ENCODE measurements at regions not wholly inside any gene's neighbourhood (a gene's known extent, or its start where the extent isn't known, plus 50 kb on each side); places are given as distances from the start of the nearest gene placed in this dataset.

GRCh38 chr18:55072698-55073097 is 113.4 kb upstream of the CCDC68 start:
- no peak overlapping the region for H3K27ac ChIP-seq (ENCODE audit: control insufficient read depth, insufficient read depth, low read length)
- no peaks in the 10 kb centered on the region for H4K20me1 ChIP-seq (ENCODE audit: control insufficient read depth, extremely low read depth, insufficient read depth, low read length)
- no peaks in the 10 kb centered on the region for H3K9me3 ChIP-seq (ENCODE audit: control insufficient read depth, low read depth, low read length)
- H3K9ac ChIP-seq (ENCODE audit: control insufficient read depth, extremely low read depth, insufficient read depth, low read length) = no peak overlapping the region
- H3K9me1 ChIP-seq (ENCODE audit: control insufficient read depth, extremely low read depth, insufficient read depth, low read length) = no peaks in the 10 kb centered on the region
- no peaks in the 10 kb centered on the region for H3K79me2 ChIP-seq (ENCODE audit: control insufficient read depth, insufficient read depth, low read length)
- H3K4me1 ChIP-seq (ENCODE audit: control insufficient read depth, extremely low read depth, insufficient read depth, low read length) = no peaks in the 10 kb centered on the region
- no peak for FAIRE-seq
- dilution Hi-C loops (cut with MboI; ENCODE audit: extremely low pct_ligation_motif_present, low sequenced_read_pairs) = no loop called here
- no peak overlapping the region for H2AFZ ChIP-seq (ENCODE audit: control insufficient read depth, low read length)
- no peaks in the 10 kb centered on the region for H3K36me3 ChIP-seq (ENCODE audit: control insufficient read depth in 2 of 2, extremely low read depth in 1 of 2, insufficient read depth in 2 of 2, low read length in 2 of 2)
- no peak for DNase-seq (ENCODE audit: low read depth, low spot score)
- no peak overlapping the region for H3K4me2 ChIP-seq (ENCODE audit: control insufficient read depth, extremely low read depth, insufficient read depth, low read depth, low read length)
- no peaks in the 10 kb centered on the region for H3K27me3 ChIP-seq (ENCODE audit: control insufficient read depth, extremely low read depth, insufficient read depth, low read length)
- TF ChIP-seq EZH2 (IDR thresholded peaks at IDR 0.05; ENCODE audit: low read length) (no peak), CTCF (optimal IDR thresholded peaks at IDR 0.05 in 1 of 3, IDR thresholded peaks at IDR 0.05 in 1 of 3, conservative IDR thresholded peaks at IDR 0.05 in 1 of 3; ENCODE audit: extremely low read depth in 1 of 3, insufficient read depth in 2 of 3, low read length in 3 of 3) (no peak)
- H3K4me3 ChIP-seq (ENCODE audit: control insufficient read depth in 2 of 3, extremely low read depth in 1 of 3, insufficient read depth in 2 of 3, low read depth in 1 of 3, low read length in 3 of 3) = no peak overlapping the region

DNA sequence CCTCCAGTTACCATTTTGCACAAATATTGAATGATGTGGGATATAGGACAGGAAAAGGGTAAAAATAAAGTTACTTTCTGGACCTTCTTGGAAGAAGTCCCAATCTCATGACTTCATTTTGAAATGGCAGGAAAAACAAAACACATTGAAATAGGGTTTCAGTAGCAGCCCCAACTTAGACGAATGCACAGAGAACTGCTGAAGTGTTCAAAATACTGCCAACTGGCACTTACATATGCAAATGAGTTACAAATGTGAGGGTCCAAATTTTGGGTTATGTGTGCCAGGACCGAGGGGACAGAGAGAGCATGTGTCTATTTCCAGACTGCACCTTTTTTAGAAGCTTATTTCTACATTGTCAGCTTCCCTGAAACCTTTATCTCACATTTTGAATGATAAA is 112.9 kb upstream of the CCDC68 start:
- Histone ChIP-seq H4K20me1 (ENCODE audit: control insufficient read depth, extremely low read depth, insufficient read depth, low read length) (no peaks in the 10 kb centered on the region), H3K4me3 (ENCODE audit: control insufficient read depth in 2 of 3, extremely low read depth in 1 of 3, insufficient read depth in 2 of 3, low read depth in 1 of 3, low read length in 3 of 3) (no peak overlapping the region), H3K4me2 (ENCODE audit: control insufficient read depth, extremely low read depth, insufficient read depth, low read depth, low read length) (no peak overlapping the region), H3K9me3 (ENCODE audit: control insufficient read depth, low read depth, low read length) (no peaks in the 10 kb centered on the region), H3K4me1 (ENCODE audit: control insufficient read depth, extremely low read depth, insufficient read depth, low read length) (no peaks in the 10 kb centered on the region), H2AFZ (ENCODE audit: control insufficient read depth, low read length) (no peak overlapping the region), H3K9ac (ENCODE audit: control insufficient read depth, extremely low read depth, insufficient read depth, low read length) (no peak overlapping the region), H3K79me2 (ENCODE audit: control insufficient read depth, insufficient read depth, low read length) (no peaks in the 10 kb centered on the region), H3K36me3 (ENCODE audit: control insufficient read depth in 2 of 2, extremely low read depth in 1 of 2, insufficient read depth in 2 of 2, low read length in 2 of 2) (no peaks in the 10 kb centered on the region), H3K9me1 (ENCODE audit: control insufficient read depth, extremely low read depth, insufficient read depth, low read length) (no peaks in the 10 kb centered on the region), H3K27me3 (ENCODE audit: control insufficient read depth, extremely low read depth, insufficient read depth, low read length) (no peaks in the 10 kb centered on the region), H3K27ac (ENCODE audit: control insufficient read depth, insufficient read depth, low read length) (no peak overlapping the region)
- no peak for FAIRE-seq
- TF ChIP-seq EZH2 (IDR thresholded peaks at IDR 0.05; ENCODE audit: low read length) (no peak), CTCF (optimal IDR thresholded peaks at IDR 0.05 in 1 of 3, IDR thresholded peaks at IDR 0.05 in 1 of 3, conservative IDR thresholded peaks at IDR 0.05 in 1 of 3; ENCODE audit: extremely low read depth in 1 of 3, insufficient read depth in 2 of 3, low read length in 3 of 3) (no peak)
- dilution Hi-C loops (cut with MboI; ENCODE audit: extremely low pct_ligation_motif_present, low sequenced_read_pairs) = no loop called here
- no peak for DNase-seq (ENCODE audit: low read depth, low spot score)
